PFSK-1 (cell line): ENCODE measurements at regions not wholly inside any gene's neighbourhood (a gene's known extent, or its start where the extent isn't known, plus 50 kb on each side); places are given as distances from the start of the nearest gene placed in this dataset.

ENCODE experiments used
- FOXP2 ChIP-seq: optimal IDR thresholded peaks from 2 replicates; pipeline ENCODE3; 2011; ENCODE audit warnings: borderline replicate concordance, control low read depth, inconsistent platforms; ENCODE audit not compliant: insufficient read depth; ENCODE audit errors: extremely low read length, extremely low read depth
- POLR2AphosphoS5 ChIP-seq: IDR thresholded peaks from 2 replicates; pipeline ENCODE4 v1.6.1; 2012; ENCODE audit warnings: low read depth, mild to moderate bottlenecking, control low read depth, low read length, moderate library complexity
- SIN3A ChIP-seq: IDR thresholded peaks from 2 replicates; pipeline ENCODE4 v1.6.1; 2012; ENCODE audit warnings: mild to moderate bottlenecking, low read length, moderate library complexity, borderline replicate concordance; ENCODE audit not compliant: insufficient read depth
- TAF1 ChIP-seq: IDR thresholded peaks from 2 replicates; pipeline ENCODE4 v1.6.1; 2012; ENCODE audit warnings: low read length, control low read depth, borderline replicate concordance; ENCODE audit not compliant: insufficient read depth
- TF ChIP-seq, protein P1 (sequence below), 2 experiments: IDR thresholded peaks; 2 replicates each; pipeline versions ENCODE4 v1.6.1 to v1.8.0; 2011 to 2012; ENCODE audit warnings: low read depth in 2 of 2, low read length in 2 of 2, control low read depth in 1 of 2, inconsistent platforms in 1 of 2, mild to moderate bottlenecking in 1 of 2, moderate library complexity in 1 of 2; ENCODE audit not compliant: insufficient read depth in 1 of 2

- TF ChIP-seq FOXP2 (no peak), POLR2AphosphoS5 (no peak), SIN3A (no peak), TAF1 (no peak)
- TF ChIP-seq, protein P1, sequence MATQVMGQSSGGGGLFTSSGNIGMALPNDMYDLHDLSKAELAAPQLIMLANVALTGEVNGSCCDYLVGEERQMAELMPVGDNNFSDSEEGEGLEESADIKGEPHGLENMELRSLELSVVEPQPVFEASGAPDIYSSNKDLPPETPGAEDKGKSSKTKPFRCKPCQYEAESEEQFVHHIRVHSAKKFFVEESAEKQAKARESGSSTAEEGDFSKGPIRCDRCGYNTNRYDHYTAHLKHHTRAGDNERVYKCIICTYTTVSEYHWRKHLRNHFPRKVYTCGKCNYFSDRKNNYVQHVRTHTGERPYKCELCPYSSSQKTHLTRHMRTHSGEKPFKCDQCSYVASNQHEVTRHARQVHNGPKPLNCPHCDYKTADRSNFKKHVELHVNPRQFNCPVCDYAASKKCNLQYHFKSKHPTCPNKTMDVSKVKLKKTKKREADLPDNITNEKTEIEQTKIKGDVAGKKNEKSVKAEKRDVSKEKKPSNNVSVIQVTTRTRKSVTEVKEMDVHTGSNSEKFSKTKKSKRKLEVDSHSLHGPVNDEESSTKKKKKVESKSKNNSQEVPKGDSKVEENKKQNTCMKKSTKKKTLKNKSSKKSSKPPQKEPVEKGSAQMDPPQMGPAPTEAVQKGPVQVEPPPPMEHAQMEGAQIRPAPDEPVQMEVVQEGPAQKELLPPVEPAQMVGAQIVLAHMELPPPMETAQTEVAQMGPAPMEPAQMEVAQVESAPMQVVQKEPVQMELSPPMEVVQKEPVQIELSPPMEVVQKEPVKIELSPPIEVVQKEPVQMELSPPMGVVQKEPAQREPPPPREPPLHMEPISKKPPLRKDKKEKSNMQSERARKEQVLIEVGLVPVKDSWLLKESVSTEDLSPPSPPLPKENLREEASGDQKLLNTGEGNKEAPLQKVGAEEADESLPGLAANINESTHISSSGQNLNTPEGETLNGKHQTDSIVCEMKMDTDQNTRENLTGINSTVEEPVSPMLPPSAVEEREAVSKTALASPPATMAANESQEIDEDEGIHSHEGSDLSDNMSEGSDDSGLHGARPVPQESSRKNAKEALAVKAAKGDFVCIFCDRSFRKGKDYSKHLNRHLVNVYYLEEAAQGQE (IDR thresholded peaks at IDR 0.05; ENCODE audit: insufficient read depth in 1 of 2, low read depth in 2 of 2, low read length in 2 of 2): no peak
Observed at GRCh38 chr4:41487868-41488440, 50.0 kb upstream of the LIMCH1 start.
